ENCODE measurements at regions not wholly inside any gene's neighbourhood (a gene's known extent, or its start where the extent isn't known, plus 50 kb on each side); places are given as distances from the start of the nearest gene placed in this dataset.

DNA sequence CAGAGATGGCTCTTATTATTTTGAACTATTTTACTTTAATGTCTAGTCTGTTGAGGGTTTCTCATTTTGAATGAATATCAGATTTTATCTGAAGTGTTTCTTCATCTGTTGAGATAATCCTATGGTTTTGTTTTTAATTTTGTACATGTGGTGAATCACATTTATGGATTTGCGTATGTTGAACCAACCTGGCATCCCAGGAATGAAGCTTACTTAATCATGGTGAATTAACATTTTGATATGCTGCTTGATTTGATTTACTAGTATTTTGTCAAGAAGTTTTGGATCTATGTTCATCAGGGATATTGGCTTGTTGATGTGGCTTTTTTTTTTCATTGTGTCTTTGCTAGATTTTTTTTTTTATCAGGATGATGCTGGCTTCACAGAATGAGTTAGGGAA is 2390.9 kb downstream of the PCDH7 start:
- no CpG with 5 or more reads among the region's 1 CpG for WGBS (ENCODE audit: extremely low coverage, insufficient read length, low lambda C conversion rate)
- Histone ChIP-seq H2BK15ac (ENCODE audit: low read depth, low read length) (no peak overlapping the region), H2BK20ac (ENCODE audit: low read depth, low read length, poor library complexity, severe bottlenecking) (no peak overlapping the region), H3K23me2 (ENCODE audit: insufficient read length, low read depth, low read length, poor library complexity, severe bottlenecking) (no peaks in the 10 kb centered on the region), H4K8ac (replicated peaks; ENCODE audit: insufficient read length, low read depth, low read length) (no peak overlapping the region), H3K79me2 (ENCODE audit: insufficient read depth, low read length) (no peaks in the 10 kb centered on the region), H2AFZ (ENCODE audit: low read length) (no peak overlapping the region), H4K5ac (ENCODE audit: insufficient read length, low read depth, low read length) (no peak overlapping the region), H3K4ac (ENCODE audit: low read depth, low read length) (no peak overlapping the region), H4K20me1 (ENCODE audit: control insufficient read depth, insufficient read depth, insufficient read length) (no peaks in the 10 kb centered on the region), H3K23ac (ENCODE audit: insufficient read length, low read depth, low read length) (no peak overlapping the region), H3K79me1 (ENCODE audit: insufficient read depth, low read depth, low read length, poor library complexity, severe bottlenecking) (no peaks in the 10 kb centered on the region), H3K18ac (ENCODE audit: insufficient read length, low read depth, low read length) (no peak overlapping the region), H2BK5ac (ENCODE audit: insufficient read length, low read length) (no peak overlapping the region), H4K91ac (ENCODE audit: insufficient read length, low read depth, low read length) (no peak overlapping the region), H3K4me2 (ENCODE audit: insufficient read depth, insufficient read length, low read length) (no peak overlapping the region), H3K9me3 (ENCODE audit: control insufficient read depth, low read depth, low read length) (no peaks in the 10 kb centered on the region), H3K56ac (ENCODE audit: insufficient read length, low read depth, low read length) (no peak overlapping the region), H2AK5ac (ENCODE audit: insufficient read length, low read length) (no peak overlapping the region), H3T11ph (ENCODE audit: low read length) (no peak overlapping the region), H3K27ac (ENCODE audit: insufficient read length, low read depth, low read length) (no peak overlapping the region), H3K4me1 (ENCODE audit: insufficient read depth, low read length) (no peaks in the 10 kb centered on the region), H2BK12ac (ENCODE audit: insufficient read length, low read depth, low read length) (no peak overlapping the region), H2BK120ac (ENCODE audit: low read depth, low read length, poor library complexity, severe bottlenecking) (no peak overlapping the region), H3K14ac (ENCODE audit: insufficient read depth, low read length) (no peak overlapping the region), H3K9ac (ENCODE audit: extremely low read depth, insufficient read length, low read length) (no peak overlapping the region), H3K27me3 (ENCODE audit: insufficient read depth, low read length) (no peaks in the 10 kb centered on the region)
- Mint-ChIP-seq H3K4me1 (no peaks in the 10 kb centered on the region), H3K4me3 (no peak overlapping the region), H3K9me3 (peaks cover 0 to 4% of the 10 kb centered on the region in 2 experiments; a peak in 3 of 5 replicates), H3K27me3 (ENCODE audit: low read depth) (no peaks in the 10 kb centered on the region), H3K27ac (no peak overlapping the region), H3K36me3 (ENCODE audit: insufficient read depth in 1 of 3, low read depth in 3 of 3) (no peaks in the 10 kb centered on the region)
- TF ChIP-seq, protein P1, sequence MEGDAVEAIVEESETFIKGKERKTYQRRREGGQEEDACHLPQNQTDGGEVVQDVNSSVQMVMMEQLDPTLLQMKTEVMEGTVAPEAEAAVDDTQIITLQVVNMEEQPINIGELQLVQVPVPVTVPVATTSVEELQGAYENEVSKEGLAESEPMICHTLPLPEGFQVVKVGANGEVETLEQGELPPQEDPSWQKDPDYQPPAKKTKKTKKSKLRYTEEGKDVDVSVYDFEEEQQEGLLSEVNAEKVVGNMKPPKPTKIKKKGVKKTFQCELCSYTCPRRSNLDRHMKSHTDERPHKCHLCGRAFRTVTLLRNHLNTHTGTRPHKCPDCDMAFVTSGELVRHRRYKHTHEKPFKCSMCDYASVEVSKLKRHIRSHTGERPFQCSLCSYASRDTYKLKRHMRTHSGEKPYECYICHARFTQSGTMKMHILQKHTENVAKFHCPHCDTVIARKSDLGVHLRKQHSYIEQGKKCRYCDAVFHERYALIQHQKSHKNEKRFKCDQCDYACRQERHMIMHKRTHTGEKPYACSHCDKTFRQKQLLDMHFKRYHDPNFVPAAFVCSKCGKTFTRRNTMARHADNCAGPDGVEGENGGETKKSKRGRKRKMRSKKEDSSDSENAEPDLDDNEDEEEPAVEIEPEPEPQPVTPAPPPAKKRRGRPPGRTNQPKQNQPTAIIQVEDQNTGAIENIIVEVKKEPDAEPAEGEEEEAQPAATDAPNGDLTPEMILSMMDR (conservative IDR thresholded peaks at IDR 0.05), result no peak
- no peak for DNase-seq

All from H9 (cell line).